Keratinocyte (primary cell): ENCODE measurements at regions not wholly inside any gene's neighbourhood (a gene's known extent, or its start where the extent isn't known, plus 50 kb on each side); places are given as distances from the start of the nearest gene placed in this dataset.
"Not testable (repeated sequence)": the region's sequence is repeated elsewhere in the genome, so short reads cannot be mapped to it uniquely, and the experiment has no call there.

Source experiments
- CTCF ChIP-seq, 3 experiments: IDR thresholded peaks in 1 of 3; conservative IDR thresholded peaks in 1 of 3; optimal IDR thresholded peaks in 1 of 3; 2 replicates in 2 of 3; 3 replicates in 1 of 3; pipeline versions ENCODE3 to v1.5.1; 2011; ENCODE audit warnings: low read length in 3 of 3, mild to moderate bottlenecking in 3 of 3, moderate library complexity in 2 of 3, control low read depth in 1 of 3, inconsistent platforms in 1 of 3; ENCODE audit not compliant: insufficient read depth in 2 of 3; ENCODE audit errors: extremely low read depth in 1 of 3
- EZH2 ChIP-seq: IDR thresholded peaks from one replicate; pipeline ENCODE4 v1.6.1; 2012; ENCODE audit warnings: inconsistent platforms, mild to moderate bottlenecking, low read length, moderate library complexity

GRCh38 chr7:124618051-124618450 lies 147.5 kb downstream of the GPR37 start:
- not testable (repeated sequence) for TF ChIP-seq CTCF (optimal IDR thresholded peaks at IDR 0.05 in 1 of 3, IDR thresholded peaks at IDR 0.05 in 1 of 3, conservative IDR thresholded peaks at IDR 0.05 in 1 of 3; ENCODE audit: extremely low read depth in 1 of 3, insufficient read depth in 2 of 3, low read length in 3 of 3); EZH2
